GM18907 (cell line): ENCODE measurements at regions not wholly inside any gene's neighbourhood (a gene's known extent, or its start where the extent isn't known, plus 50 kb on each side); places are given as distances from the start of the nearest gene placed in this dataset.
"Not testable (repeated sequence)": the region's sequence is repeated elsewhere in the genome, so short reads cannot be mapped to it uniquely, and the experiment has no call there.

Experiments
- ATAC-seq: cut with Tn5 transposase; IDR thresholded peaks from one replicate; pipeline ENCODE4 v1.9.1; 2021; ENCODE audit warnings: mild to moderate bottlenecking, moderate library complexity; ENCODE audit not compliant: unreplicated experiment

GRCh38 chr3:106485802-106486201 is 617.0 kb upstream of the CBLB start:
- no peak for ATAC-seq

DNA sequence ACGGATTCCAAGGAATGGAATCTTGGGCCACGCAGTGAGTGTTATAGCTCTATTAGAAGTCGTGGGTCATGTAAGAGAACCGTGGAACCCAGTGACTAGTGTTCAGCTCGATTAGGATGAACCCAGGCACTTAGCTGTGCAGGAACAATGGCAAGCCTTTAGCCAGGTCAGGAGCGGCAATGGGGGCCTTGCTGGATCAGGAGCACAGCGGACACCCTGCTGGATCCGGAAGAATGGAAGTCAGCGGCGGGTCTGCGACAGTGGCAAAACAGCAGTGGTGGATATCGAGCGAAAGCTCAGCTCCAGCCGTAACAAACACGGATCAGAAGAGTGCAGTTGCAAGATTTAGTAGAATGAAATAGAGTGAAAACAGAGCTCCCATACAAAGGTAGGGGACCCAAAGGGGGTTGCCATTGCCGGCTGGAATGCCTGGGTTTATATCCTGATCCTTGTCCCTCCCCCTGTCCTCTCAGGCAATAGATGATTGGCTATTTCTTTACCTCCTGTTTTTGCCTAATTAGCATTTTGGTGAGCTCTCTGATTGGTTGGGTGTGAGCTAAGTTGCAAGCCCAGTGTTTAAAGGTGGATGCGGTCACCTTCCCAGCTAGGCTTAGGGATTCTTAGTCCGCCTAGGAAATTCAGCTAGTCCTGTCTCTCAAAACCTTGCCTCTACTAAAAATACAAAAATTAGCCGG is 618.3 kb upstream of the CBLB start:
- ATAC-seq: not testable (repeated sequence)

- ATAC-seq: no peak
Observed at GRCh38 chr3:106488331-106488730, 619.5 kb upstream of the CBLB start.

GRCh38 chr3:106491796-106492195 is 623.0 kb upstream of the CBLB start:
- ATAC-seq: no peak

GRCh38 chr3:106508331-106508893 is 639.6 kb upstream of the CBLB start:
- no peak for ATAC-seq

GRCh38 chr3:106510206-106510605 is 641.4 kb upstream of the CBLB start:
- ATAC-seq: no peak

DNA sequence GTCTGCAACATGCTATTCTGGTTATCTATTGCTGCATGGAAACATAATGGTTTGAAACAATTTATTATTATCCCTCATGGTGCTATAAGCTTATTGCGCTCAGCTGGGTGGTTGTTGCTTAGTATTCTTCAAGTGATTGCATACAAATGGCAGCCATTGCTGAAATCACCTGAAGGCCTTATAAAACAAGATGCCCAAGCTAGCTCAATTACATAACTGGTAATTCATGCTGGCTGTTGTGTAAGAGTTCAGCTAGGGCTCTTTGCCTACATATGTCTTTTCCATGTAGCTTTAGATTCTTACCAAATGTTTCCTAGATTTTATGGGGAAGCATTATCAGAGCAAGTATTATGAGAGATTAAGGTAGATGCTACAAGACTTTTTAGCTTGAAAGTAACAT is 644.0 kb upstream of the CBLB start:
- ATAC-seq: no peak

- peak; percentile 83 for ATAC-seq
Observed at GRCh38 chr3:106514431-106514830, 645.6 kb upstream of the CBLB start.

DNA sequence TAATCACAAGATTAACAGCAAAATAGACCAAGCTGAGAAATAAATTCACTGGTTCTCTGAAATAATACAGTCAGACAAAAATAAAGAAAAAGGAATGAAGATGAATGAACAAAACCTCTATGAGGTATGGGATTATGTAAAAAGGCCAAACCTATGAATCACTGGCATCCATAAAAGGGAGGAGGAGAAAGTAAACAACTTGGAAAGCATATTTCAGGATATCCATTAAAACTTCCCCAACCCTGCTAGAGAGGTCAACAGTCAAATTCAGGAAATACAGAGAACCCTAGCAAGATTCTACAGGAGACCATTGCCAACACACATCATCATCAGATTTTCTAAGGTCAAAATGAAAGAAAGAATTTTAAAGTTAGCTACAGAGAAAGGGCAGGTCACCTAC is 649.7 kb upstream of the CBLB start:
- ATAC-seq: no peak

GRCh38 chr3:106522397-106522796 is 653.6 kb upstream of the CBLB start:
- ATAC-seq: no peak

- ATAC-seq: no peak
Observed at GRCh38 chr3:106528932-106529331, 660.1 kb upstream of the CBLB start.

- no peak for ATAC-seq
Observed at GRCh38 chr3:106529738-106530137, 660.9 kb upstream of the CBLB start.

DNA sequence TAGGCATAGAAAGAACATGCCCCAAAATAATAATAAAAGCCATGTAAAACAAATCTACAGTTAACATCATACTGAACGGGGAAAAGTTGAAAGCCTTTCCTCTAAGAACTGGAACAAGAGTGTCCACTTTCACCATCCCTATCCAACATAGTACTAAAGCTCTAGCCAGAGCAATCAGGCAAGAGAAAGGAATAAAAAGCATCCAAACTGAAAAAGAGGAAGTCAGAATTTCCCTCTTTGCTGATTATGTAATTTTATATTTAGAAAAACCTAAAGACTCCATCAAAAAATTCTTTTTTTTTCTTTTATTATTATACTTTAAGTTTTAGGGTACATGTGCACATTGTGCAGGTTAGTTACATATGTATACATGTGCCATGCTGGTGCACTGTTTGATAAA is 661.6 kb upstream of the CBLB start:
- no peak for ATAC-seq

- ATAC-seq: not testable (repeated sequence)
Observed at GRCh38 chr3:106531771-106532329, 663.0 kb upstream of the CBLB start.

DNA sequence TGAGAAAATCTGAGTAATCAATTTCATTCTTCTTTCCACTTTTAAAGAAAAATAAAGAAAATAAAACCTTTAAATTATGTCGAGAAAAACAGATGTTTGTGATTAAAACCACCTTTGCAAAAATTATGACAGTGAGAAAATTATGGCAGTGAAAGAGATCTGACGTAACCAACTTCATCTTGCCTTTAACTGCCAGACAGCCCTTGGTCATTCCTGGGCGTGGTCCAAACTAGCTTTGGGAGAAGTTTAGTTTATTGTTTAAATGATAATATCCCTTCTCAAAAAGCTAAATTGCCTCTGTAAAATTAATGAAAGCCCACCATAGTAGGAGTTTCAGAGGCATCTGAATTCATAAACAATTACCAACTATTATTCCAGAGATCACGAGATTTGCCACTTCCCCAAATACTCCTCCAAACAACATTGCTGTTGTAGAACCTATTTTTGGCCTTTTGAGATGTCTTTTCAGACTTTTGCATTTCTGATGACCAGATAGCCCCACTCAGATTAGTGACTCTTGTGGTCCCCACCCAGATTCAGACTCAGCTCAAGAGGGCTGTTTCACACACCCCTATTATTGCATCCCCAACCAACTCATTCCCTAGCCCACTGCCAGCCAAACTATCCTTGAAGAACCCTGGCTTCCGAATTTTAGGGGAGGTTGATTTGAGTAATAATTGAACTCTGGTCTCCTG is 664.4 kb upstream of the CBLB start:
- no peak for ATAC-seq

DNA sequence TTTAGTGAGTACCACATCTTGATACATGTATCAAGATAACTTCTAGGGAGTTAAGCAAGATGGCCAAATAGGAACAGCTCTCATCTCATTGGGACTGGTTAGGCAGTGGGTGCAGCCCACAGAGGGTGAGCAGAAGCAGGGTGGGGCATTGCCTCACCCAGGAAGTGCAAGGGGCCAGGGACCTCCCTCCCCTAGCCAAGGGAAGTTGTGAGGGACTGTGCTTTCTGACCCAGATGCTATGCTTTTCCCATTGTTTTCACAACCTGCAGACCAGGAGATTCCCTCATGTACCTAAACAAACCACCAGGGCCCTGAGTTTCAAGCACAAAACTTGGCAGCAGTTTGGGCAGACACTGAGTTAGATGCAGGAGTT is 665.0 kb upstream of the CBLB start:
- ATAC-seq: no peak

DNA sequence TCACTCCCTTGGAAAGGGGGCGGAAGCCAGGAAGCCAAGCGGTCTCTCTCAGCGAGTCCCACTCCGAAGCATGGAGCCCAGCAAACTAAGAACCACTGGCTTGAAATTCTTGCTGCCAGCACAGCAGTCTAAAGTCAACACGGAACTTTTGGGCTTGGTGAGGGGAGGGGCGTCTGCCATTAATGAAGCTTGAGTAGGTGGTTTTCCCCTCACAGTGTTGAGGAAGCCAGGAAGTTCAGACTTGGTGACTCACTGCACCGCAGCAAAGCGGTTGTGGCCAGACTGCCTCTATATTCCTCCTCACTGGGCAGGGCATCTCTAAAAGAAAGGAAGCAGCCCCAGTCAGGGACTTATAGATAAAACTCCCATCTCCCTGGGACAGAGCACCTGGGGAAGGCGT is 665.4 kb upstream of the CBLB start:
- ATAC-seq: no peak

GRCh38 chr3:106540743-106541142 is 671.9 kb upstream of the CBLB start:
- ATAC-seq: no peak

GRCh38 chr3:106542101-106542769 is 673.4 kb upstream of the CBLB start:
- ATAC-seq: no peak

GRCh38 chr3:106552351-106553043 is 683.7 kb upstream of the CBLB start:
- ATAC-seq: no peak

GRCh38 chr3:106560451-106560966 is 691.7 kb upstream of the CBLB start:
- no peak for ATAC-seq
